Osteoblast (primary cell): ENCODE measurements at regions not wholly inside any gene's neighbourhood (a gene's known extent, or its start where the extent isn't known, plus 50 kb on each side); places are given as distances from the start of the nearest gene placed in this dataset.

Source experiments
- DNase-seq: peaks from one replicate; pipeline ENCODE4 v3.0.0; 2011; ENCODE audit warnings: low spot score, mixed read lengths; ENCODE audit not compliant: insufficient read length; ENCODE audit errors: missing footprints
- H2AFZ ChIP-seq: 2 replicates; pipeline ENCODE4 v1.6.0; 2011; ENCODE audit warnings: mild to moderate bottlenecking, low read length
- H3K27ac ChIP-seq: 2 replicates; pipeline ENCODE4 v1.5.1; 2011; ENCODE audit warnings: mild to moderate bottlenecking, low read depth, low read length, moderate library complexity
- H3K27me3 ChIP-seq: 2 replicates; pipeline ENCODE4 v1.6.0; 2012; ENCODE audit warnings: mild to moderate bottlenecking, control low read depth, inconsistent platforms, low read length, moderate library complexity; ENCODE audit not compliant: insufficient read depth
- H3K36me3 ChIP-seq: 2 replicates; pipeline ENCODE4 v1.5.1; 2011; ENCODE audit warnings: mild to moderate bottlenecking, low read length, control low read depth, moderate library complexity; ENCODE audit not compliant: insufficient read depth
- H3K4me1 ChIP-seq: 2 replicates; pipeline ENCODE4 v1.5.1; 2011; ENCODE audit warnings: mild to moderate bottlenecking, low read length, control low read depth, moderate library complexity; ENCODE audit not compliant: insufficient read depth
- H3K4me2 ChIP-seq: 2 replicates; pipeline ENCODE4 v1.6.0; 2011; ENCODE audit warnings: mild to moderate bottlenecking, low read length; ENCODE audit not compliant: insufficient read depth
- H3K4me3 ChIP-seq: fragments of 200-600 bp; sonication (generic); 3 replicates; pipeline ENCODE4 v1.5.1; 2012; ENCODE audit warnings: mild to moderate bottlenecking, low read length, inconsistent platforms; ENCODE audit not compliant: insufficient read depth
- H3K79me2 ChIP-seq: 2 replicates; pipeline ENCODE4 v1.6.0; 2012; ENCODE audit warnings: mild to moderate bottlenecking, low read length, control low read depth, inconsistent platforms; ENCODE audit not compliant: insufficient read depth
- H3K9me3 ChIP-seq: 2 replicates; pipeline ENCODE4 v1.5.1; 2011; ENCODE audit warnings: low read depth, low read length, control low read depth
- H4K20me1 ChIP-seq: 2 replicates; pipeline ENCODE4 v1.6.0; 2012; ENCODE audit warnings: mild to moderate bottlenecking, low read length, control low read depth; ENCODE audit not compliant: insufficient read depth
- TF ChIP-seq, protein P1 (sequence below): IDR thresholded peaks from 2 replicates; pipeline ENCODE4 v1.5.1; 2011; ENCODE audit warnings: mild to moderate bottlenecking, low read depth, low read length, moderate library complexity; ENCODE audit errors: extremely low read depth

DNA sequence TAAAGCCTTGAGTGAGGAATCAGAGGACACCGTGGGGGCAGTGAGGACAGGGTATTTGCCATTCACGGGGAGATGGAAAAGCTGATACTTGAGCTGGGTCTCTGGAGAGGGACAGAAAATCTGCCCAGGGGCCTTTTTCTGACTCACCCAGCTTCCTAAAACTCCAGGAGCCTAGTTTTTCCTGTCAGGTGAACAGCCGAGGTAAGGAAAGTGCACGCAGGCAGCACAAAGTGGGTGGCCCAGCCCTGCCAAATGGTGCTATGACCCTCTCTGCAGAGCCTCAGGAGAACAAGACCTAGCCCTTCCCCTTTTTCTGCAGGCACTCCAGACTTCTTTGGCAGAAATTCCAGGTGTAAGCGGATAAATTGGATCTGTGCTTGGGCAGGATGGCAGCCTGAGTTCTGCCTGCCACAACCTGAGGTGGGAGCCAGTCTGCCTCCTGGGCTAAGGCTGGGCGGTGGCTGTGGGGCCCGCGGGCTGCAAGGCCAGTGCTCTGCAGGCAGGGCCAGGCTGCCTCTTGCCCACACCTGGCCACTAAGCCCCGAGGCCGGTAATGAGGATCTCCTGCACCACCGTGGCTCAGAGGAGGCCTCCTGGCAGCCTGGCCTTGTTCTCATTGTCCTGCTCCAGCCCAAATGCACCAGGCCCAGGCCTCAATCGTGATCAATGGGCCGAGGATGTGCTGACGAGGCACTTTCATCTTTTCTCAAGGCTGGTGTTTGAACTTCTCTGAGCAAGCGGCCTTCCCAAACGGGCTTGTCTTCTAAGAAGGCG is 72.9 kb upstream of the LMO1 start:
- H3K9me3 ChIP-seq: no peaks in the 10 kb centered on the region
- TF ChIP-seq, protein P1, sequence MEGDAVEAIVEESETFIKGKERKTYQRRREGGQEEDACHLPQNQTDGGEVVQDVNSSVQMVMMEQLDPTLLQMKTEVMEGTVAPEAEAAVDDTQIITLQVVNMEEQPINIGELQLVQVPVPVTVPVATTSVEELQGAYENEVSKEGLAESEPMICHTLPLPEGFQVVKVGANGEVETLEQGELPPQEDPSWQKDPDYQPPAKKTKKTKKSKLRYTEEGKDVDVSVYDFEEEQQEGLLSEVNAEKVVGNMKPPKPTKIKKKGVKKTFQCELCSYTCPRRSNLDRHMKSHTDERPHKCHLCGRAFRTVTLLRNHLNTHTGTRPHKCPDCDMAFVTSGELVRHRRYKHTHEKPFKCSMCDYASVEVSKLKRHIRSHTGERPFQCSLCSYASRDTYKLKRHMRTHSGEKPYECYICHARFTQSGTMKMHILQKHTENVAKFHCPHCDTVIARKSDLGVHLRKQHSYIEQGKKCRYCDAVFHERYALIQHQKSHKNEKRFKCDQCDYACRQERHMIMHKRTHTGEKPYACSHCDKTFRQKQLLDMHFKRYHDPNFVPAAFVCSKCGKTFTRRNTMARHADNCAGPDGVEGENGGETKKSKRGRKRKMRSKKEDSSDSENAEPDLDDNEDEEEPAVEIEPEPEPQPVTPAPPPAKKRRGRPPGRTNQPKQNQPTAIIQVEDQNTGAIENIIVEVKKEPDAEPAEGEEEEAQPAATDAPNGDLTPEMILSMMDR: no peak

DNA sequence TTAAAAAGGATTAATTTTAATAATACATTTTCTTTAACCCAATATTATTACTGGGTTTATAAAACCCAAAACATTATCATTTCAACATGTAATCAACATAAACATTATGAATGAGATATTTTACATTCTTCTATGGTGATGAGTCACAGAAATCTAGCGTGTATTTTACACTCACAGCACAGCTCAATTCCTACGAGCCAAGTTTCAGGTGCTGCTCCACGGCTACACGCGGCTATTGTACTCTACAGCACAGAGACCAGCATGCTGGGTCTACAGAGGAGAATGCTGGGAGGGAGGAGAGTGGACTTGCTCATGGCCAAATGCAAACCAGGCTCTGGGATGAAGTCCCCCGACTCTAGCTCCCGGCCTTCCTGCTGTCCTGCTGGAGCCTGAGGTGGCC is 72.0 kb upstream of the LMO1 start:
- H3K79me2 ChIP-seq: no peaks in the 10 kb centered on the region
- H3K36me3 ChIP-seq: no peaks in the 10 kb centered on the region
- no peaks in the 10 kb centered on the region for H3K9me3 ChIP-seq
- no peaks in the 10 kb centered on the region for H4K20me1 ChIP-seq
- TF ChIP-seq, protein P1: no peak
- H3K27me3 ChIP-seq: peaks cover 5% of the 10 kb centered on the region
- DNase-seq: peak; percentile 86
- H3K27ac ChIP-seq: no peak overlapping the region
- no peak overlapping the region for H2AFZ ChIP-seq
- no peaks in the 10 kb centered on the region for H3K4me1 ChIP-seq
- no peak overlapping the region for H3K4me3 ChIP-seq
- no peak overlapping the region for H3K4me2 ChIP-seq

More for the DNA sequence above, 72.9 kb upstream of the LMO1 start:
- no peak overlapping the region for H2AFZ ChIP-seq
- DNase-seq: no peak
- H3K4me1 ChIP-seq: no peaks in the 10 kb centered on the region
- H3K27me3 ChIP-seq: peaks cover 5% of the 10 kb centered on the region
- H4K20me1 ChIP-seq: no peaks in the 10 kb centered on the region
- H3K36me3 ChIP-seq: no peaks in the 10 kb centered on the region
- no peak overlapping the region for H3K4me2 ChIP-seq
- no peaks in the 10 kb centered on the region for H3K79me2 ChIP-seq
- H3K27ac ChIP-seq: no peak overlapping the region
- H3K4me3 ChIP-seq: no peak overlapping the region

DNA sequence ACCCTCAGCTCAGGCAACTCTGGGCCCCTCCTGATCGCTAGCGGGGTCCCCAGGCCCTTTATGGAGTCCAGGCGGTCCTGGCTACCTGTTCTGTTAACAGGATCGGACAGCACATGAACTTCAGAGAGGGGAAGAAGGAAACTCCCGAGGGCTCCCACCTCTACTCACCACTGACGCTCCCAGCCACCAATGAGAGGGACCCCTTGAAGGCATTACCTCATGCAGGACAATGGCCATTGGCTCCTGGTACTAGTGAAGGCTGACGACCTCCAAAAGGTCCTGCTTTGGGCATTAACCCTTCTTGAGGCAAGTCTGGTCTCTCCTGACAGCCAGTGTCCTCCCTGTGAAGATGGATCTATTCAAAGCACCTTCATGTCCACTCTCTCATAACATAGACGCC is 71.5 kb upstream of the LMO1 start:
- Histone ChIP-seq H3K4me1 (no peaks in the 10 kb centered on the region), H3K4me2 (no peak overlapping the region), H3K27me3 (peaks cover 6% of the 10 kb centered on the region), H4K20me1 (no peaks in the 10 kb centered on the region), H2AFZ (no peak overlapping the region), H3K36me3 (no peaks in the 10 kb centered on the region), H3K79me2 (no peaks in the 10 kb centered on the region), H3K9me3 (no peaks in the 10 kb centered on the region), H3K27ac (no peak overlapping the region), H3K4me3 (no peak overlapping the region)
- no peak for DNase-seq
- TF ChIP-seq, protein P1: no peak

DNA sequence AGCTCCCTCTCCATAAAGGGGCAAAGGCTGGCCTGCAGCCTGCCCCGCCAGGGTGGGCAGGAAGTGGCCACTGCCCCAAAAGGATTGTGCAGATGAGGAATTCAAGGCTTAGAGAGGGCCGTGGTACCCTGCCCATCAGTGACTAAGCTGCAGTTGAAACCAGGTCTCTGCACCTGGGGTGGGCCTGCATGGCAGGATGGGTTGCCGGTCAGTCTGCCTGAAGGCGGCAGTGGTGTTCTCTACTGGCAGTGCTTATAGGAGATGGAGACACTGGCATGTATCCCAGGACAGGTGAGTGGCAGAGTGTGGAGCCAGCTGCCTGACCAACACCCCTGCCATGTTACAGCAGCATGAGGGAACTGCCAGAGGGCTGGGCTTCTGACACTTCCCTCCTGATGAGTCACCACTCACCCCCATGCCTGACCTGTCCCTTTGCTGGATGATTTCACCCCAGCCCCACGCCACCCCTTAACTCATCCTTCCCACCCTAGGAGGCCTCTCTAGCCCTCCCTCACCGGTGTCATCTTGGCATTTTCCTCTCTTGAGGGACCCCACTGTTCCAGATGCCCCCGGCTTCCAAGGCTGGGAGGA is 70.2 kb upstream of the LMO1 start:
- H3K4me1 ChIP-seq: peaks cover 3% of the 10 kb centered on the region
- H3K36me3 ChIP-seq: no peaks in the 10 kb centered on the region
- H3K79me2 ChIP-seq: no peaks in the 10 kb centered on the region
- H3K4me2 ChIP-seq: no peak overlapping the region
- no peaks in the 10 kb centered on the region for H4K20me1 ChIP-seq
- no peak overlapping the region for H2AFZ ChIP-seq
- peak; percentile 90 for DNase-seq
- TF ChIP-seq, protein P1: no peak
- no peak overlapping the region for H3K4me3 ChIP-seq
- H3K9me3 ChIP-seq: no peaks in the 10 kb centered on the region
- peaks cover 7% of the 10 kb centered on the region for H3K27me3 ChIP-seq
- no peak overlapping the region for H3K27ac ChIP-seq
